NCI-H1417 (cell line): ENCODE measurements at regions not wholly inside any gene's neighbourhood (a gene's known extent, or its start where the extent isn't known, plus 50 kb on each side); places are given as distances from the start of the nearest gene placed in this dataset.
"Not testable (repeated sequence)": the region's sequence is repeated elsewhere in the genome, so short reads cannot be mapped to it uniquely, and the experiment has no call there.

Experiments
- DNase-seq, 3 experiments: peaks; one replicate each; lab custom pipeline; 2025; lab: John Stamatoyannopoulos, UW

- DNase-seq: no peak
Measured at GRCh38 chr2:175612280-175612679, 389.8 kb downstream of the LNPK start.

- peak in 2 of 3 experiments; percentile 30 to 51 for DNase-seq
Measured at GRCh38 chr2:175606010-175606841, 395.8 kb downstream of the LNPK start.

DNA sequence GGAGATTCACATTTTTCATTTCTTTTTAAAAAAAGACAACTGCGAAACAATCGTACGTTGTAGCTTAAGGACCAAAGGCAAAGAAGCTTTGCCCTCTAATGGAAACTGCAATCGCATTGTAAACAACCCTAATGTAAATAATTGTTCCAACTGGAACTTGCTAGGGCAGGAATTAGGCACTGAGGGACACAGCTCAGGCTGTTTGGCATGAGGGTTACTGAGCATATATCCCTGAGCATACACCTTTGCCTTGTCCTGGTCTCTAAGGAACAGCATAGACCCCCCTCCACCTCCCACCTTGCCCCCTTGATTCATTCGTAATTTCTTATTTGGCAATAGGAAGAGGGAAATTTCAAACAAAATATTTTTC is 396.4 kb downstream of the LNPK start:
- peak in 1 of 3 experiments; percentile 28 for DNase-seq

DNA sequence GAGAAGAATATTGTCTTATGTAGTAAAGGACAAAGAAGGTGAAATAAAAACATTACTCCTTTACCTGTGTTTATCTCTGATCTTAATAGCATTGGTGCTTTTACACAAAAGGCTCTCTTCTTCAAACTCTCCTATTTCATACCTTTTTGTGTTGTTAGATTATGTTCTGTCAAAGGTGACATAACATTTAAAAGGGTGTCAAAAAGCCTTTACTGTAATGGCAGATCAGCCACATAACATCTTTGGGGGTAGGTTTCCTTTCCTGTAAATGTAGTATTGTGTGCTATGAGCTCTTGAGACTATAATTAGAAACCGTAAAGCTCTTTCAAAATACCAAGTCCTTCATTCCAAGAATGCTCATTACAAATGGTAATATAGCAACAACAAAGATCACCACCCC is 400.1 kb downstream of the LNPK start:
- no peak for DNase-seq

- peak in 2 of 3 experiments; percentile 69 to 92 for DNase-seq
Measured at GRCh38 chr2:175599966-175600831, 401.9 kb downstream of the LNPK start.

DNA sequence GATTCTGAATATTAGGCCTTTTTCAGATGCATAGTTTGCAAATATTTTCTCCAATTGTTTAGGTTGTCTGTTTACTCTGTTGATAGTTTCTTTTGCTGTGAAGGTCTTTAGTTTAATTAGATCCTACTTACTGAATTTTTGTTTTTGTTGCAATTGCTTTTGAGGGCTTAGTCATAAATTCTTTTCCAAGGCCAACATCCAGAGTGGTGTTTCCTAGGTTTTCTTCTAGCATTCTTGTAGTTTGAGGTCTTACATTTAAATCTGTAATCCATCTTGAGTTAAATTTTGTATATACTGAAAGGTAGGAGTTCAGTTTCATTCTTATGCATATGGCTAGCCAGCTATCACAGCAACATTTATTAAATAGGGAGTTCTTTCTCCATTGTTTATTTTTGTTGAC is 404.8 kb downstream of the LNPK start:
- no peak for DNase-seq

- DNase-seq: no peak
Measured at GRCh38 chr2:175595139-175595538, 406.9 kb downstream of the LNPK start.

DNA sequence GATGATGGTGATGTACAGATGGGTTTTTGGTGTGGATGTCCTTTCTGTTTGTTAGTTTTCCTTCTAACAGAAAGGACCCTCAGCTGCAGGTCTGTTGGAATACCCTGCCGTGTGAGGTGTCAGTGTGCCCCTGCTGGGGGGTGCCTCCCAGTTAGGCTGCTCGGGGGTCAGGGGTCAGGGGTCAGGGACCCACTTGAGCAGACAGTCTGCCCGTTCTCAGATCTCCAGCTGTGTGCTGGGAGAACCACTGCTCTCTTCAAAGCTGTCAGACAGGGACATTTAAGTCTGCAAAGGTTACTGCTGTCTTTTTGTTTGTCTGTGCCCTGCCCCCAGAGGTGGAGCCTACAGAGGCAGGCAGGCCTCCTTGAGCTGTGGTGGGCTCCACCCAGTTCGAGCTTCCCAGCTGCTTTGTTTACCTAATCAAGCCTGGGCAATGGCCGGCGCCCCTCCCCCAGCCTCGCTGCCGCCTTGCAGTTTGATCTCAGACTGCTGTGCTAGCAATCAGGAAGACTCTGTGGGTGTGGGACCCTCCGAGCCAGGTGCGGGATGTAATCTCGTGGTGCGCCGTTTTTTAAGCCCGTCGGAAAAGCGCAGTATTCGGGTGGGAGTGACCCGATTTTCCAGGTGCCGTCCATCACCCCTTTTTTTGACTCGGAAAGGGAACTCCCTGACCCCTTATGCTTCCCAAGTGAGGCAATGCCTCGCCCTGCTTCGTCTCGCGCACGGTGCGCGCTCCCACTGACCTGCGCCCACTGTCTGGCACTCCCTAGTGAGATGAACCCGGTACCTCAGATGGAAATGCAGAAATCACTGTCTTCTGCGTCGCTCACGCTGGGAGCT is 408.2 kb downstream of the LNPK start:
- peak in 2 of 3 experiments; percentile 20 to 66 for DNase-seq

GRCh38 chr2:175588213-175588612 is 406.7 kb upstream of the ATP5MC3 start:
- not testable (repeated sequence) for DNase-seq

- DNase-seq: no peak
Measured at GRCh38 chr2:175585496-175585895, 404.0 kb upstream of the ATP5MC3 start.

- DNase-seq: no peak
Measured at GRCh38 chr2:175580652-175581051, 399.1 kb upstream of the ATP5MC3 start.

DNA sequence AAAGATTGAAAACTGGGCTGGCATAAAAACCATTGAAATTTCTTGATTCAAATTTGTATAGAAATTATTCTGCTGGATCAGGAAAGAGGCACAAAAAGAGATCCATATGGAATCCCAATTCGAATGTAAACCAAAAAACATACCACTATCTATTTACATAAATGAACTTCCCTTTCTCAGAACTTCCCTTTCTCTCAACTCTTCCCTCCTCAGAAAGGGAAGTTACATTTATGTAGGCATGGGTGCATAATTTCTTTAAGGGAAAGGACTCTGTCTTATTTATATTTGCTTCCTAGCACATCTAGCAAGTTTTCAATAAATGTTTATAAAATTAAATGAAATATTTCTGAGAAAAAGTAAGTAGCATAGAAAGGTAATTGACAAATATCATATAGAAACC is 398.1 kb upstream of the ATP5MC3 start:
- no peak for DNase-seq

DNA sequence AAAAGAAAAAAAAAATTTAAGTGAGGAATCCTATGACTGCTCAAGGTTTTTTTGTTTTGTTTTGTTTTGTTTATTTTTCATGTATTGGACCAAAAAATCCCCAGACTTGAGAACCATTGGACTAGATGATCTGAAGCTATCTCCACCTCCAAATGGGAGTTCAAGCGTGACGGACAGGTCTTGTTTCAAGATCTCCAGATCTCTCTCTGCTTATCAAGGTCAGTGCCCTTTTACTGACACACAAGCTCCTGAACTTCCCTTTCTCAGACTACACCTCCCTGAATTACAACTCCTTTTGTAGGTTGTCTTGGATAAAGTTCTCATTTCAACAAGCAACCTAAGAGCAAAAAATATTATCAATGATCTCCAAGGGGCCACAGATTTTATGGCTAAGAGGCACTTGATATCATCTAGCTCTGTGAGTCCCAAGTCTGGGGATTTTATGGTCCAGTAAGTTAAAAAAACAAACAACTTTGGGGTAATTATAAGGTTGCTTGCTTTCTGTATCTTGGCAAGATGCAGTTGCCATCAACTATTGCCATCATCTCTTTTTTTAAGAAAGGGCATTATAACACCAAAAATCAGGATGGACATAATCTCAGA is 396.0 kb upstream of the ATP5MC3 start:
- DNase-seq: no peak

GRCh38 chr2:175576875-175577274 is 395.4 kb upstream of the ATP5MC3 start:
- DNase-seq: no peak

- DNase-seq: no peak
Measured at GRCh38 chr2:175576270-175576669, 394.8 kb upstream of the ATP5MC3 start.

DNA sequence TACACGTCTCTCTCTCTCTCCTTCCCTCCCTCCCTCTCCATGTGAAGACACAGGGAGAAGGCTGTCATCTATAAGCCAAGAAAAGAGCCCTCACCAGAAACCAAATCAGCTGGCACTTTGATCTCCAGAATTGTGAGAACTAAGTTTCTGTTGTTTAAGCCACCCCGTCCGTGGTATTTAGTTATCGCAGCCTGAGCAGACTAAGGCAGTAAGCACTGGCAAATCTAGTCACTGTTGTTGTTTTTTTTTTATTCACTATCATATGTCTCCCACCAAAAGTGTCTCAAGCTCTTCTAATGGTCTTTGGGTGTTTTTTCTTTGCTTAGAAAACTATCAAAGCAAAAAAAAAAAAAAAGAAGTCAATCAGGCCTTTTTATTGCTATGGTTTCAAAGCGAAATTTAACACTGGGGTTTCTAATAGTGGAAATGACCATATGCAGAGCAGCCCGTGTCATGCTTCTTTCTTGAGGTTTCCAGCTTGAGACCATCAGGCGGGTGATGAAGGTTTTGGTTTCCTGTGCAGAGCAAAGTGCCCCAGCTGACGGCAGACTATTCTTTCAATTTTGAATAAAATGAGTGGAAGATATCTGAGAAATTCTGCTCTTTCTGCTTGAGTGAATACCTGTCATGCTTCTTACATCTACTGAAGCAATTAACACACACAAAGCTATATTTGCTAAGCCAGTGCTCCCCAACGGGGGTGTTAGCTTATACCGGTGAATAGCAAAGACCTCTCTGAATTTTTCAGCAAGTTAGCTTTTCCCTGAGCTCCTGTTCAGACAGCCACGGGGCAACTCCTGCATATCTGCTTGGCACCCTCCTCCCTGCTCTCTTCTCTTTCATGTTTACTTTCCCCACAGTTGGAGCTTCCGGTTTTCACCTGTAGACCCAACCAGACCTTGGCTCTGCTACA is 394.1 kb upstream of the ATP5MC3 start:
- peak in 2 of 3 experiments; percentile 38 to 62 for DNase-seq

GRCh38 chr2:175574069-175574468 is 392.6 kb upstream of the ATP5MC3 start:
- DNase-seq: no peak

GRCh38 chr2:175571078-175571653 is 389.7 kb upstream of the ATP5MC3 start:
- peak in 2 of 3 experiments; percentile 57 to 91 for DNase-seq

GRCh38 chr2:175568109-175568730 is 386.7 kb upstream of the ATP5MC3 start:
- no peak for DNase-seq
